Hepatocyte (in vitro differentiated cells): ENCODE measurements at regions not wholly inside any gene's neighbourhood (a gene's known extent, or its start where the extent isn't known, plus 50 kb on each side); places are given as distances from the start of the nearest gene placed in this dataset.

ENCODE experiments used
- DNase-seq: peaks from one replicate; pipeline ENCODE4 v3.0.0-alpha.2; 2016; ENCODE audit warnings: low spot score
- H2AFZ ChIP-seq: fragments of 200-600 bp; sonication (generic); 2 replicates; pipeline ENCODE4 v1.6.0; 2016; ENCODE audit warnings: antibody characterized with exemption, mild to moderate bottlenecking
- H3K27ac ChIP-seq: fragments of 200-600 bp; sonication (generic); 2 replicates; pipeline ENCODE4 v1.5.1; 2016; ENCODE audit warnings: mild to moderate bottlenecking
- H3K27me3 ChIP-seq: fragments of 200-600 bp; sonication (generic); 2 replicates; pipeline ENCODE4 v1.6.1; 2016
- H3K36me3 ChIP-seq: fragments of 200-600 bp; sonication (generic); replicated peaks from 2 replicates; pipeline ENCODE4 v1.5.1; 2016; ENCODE audit warnings: low read depth; ENCODE audit not compliant: insufficient read depth
- H3K4me1 ChIP-seq: fragments of 200-600 bp; sonication (generic); 2 replicates; pipeline ENCODE4 v1.5.1; 2016; ENCODE audit warnings: mild to moderate bottlenecking, moderate library complexity; ENCODE audit not compliant: insufficient read depth
- H3K4me2 ChIP-seq: fragments of 200-600 bp; sonication (generic); 2 replicates; pipeline ENCODE4 v1.6.0; 2016
- H3K4me3 ChIP-seq: fragments of 200-600 bp; sonication (generic); 2 replicates; pipeline ENCODE4 v1.5.1; 2016; ENCODE audit warnings: mild to moderate bottlenecking
- H3K79me2 ChIP-seq: fragments of 200-600 bp; sonication (generic); 2 replicates; pipeline ENCODE4 v1.6.0; 2017; ENCODE audit warnings: mild to moderate bottlenecking
- H3K9me2 ChIP-seq: fragments of 200-600 bp; sonication (generic); replicated peaks from 2 replicates; pipeline ENCODE4 v1.6.0; 2017; ENCODE audit warnings: mild to moderate bottlenecking; ENCODE audit not compliant: insufficient read depth
- H3K9me3 ChIP-seq: fragments of 200-600 bp; sonication (generic); 2 replicates; pipeline ENCODE4 v1.5.1; 2016; ENCODE audit warnings: low read depth, mild to moderate bottlenecking
- H4K20me1 ChIP-seq: fragments of 200-600 bp; sonication (generic); 2 replicates; pipeline ENCODE4 v1.6.0; 2016; ENCODE audit warnings: mild to moderate bottlenecking; ENCODE audit not compliant: insufficient read depth, poor library complexity, severe bottlenecking
- EZH2 ChIP-seq: fragments of 200-600 bp; sonication (generic); IDR thresholded peaks from 2 replicates; pipeline ENCODE4 v1.6.1; 2016; ENCODE audit warnings: antibody characterized with exemption, mild to moderate bottlenecking, borderline replicate concordance
- EZH2phosphoT487 ChIP-seq: fragments of 200-600 bp; sonication (generic); IDR thresholded peaks from one replicate; pipeline ENCODE4 v1.6.1; 2018; ENCODE audit warnings: antibody characterized with exemption, mild to moderate bottlenecking, low read depth, moderate library complexity; ENCODE audit not compliant: unreplicated experiment, severe bottlenecking
- WGBS: methylation state at CpG from one replicate; pipeline ENCODE4 v1.1.6; 2016; ENCODE audit warnings: low lambda C conversion rate; ENCODE audit errors: missing lambda C conversion rate; 5-methylcytosine and 5-hydroxymethylcytosine counted together
- TF ChIP-seq, protein P1 (sequence below): fragments of 200-600 bp; sonication (generic); IDR thresholded peaks from 2 replicates; pipeline ENCODE4 v1.5.1; 2016; ENCODE audit warnings: antibody characterized with exemption, mild to moderate bottlenecking; ENCODE audit not compliant: poor library complexity

DNA sequence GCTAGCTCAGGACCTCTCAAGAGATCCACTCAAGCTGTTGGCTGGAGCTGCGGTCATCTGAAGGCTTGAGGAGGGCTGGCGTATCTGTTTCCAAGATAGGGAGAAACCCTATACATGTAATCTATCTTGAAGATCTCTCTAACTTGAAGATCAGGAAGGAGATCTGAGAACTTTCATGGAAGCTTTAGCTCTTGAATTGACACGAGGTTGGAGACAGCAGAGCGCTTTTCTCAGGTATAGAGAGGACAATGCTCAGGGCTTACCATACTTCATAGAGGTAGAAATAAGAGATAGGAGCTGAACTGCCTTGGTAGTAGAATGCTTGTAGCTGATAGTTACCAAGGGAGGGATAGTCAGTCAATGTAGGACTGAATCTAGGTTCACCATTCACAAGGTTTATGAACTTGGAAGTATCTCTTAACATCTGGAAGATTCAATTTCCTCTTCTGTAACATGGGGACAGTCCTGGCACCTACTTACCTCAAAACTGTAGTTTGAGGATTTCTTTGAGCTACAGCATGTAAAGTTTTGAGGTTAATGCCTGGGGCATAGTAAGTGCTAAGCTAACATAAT, 267.0 kb upstream of the MAF start:
- Histone ChIP-seq H3K9me3 (no peaks in the 10 kb centered on the region), H3K9me2 (no peaks in the 10 kb centered on the region), H3K27ac (no peak overlapping the region), H3K4me2 (no peak overlapping the region), H4K20me1 (no peaks in the 10 kb centered on the region), H3K4me1 (no peaks in the 10 kb centered on the region), H2AFZ (no peak overlapping the region), H3K27me3 (no peaks in the 10 kb centered on the region), H3K79me2 (no peaks in the 10 kb centered on the region), H3K4me3 (no peak overlapping the region), H3K36me3 (no peaks in the 10 kb centered on the region)
- no peak for DNase-seq
- WGBS = 85% methylated on average over 4 of the region's 4 CpGs
- TF ChIP-seq EZH2 = no peak
- TF ChIP-seq, protein P1, sequence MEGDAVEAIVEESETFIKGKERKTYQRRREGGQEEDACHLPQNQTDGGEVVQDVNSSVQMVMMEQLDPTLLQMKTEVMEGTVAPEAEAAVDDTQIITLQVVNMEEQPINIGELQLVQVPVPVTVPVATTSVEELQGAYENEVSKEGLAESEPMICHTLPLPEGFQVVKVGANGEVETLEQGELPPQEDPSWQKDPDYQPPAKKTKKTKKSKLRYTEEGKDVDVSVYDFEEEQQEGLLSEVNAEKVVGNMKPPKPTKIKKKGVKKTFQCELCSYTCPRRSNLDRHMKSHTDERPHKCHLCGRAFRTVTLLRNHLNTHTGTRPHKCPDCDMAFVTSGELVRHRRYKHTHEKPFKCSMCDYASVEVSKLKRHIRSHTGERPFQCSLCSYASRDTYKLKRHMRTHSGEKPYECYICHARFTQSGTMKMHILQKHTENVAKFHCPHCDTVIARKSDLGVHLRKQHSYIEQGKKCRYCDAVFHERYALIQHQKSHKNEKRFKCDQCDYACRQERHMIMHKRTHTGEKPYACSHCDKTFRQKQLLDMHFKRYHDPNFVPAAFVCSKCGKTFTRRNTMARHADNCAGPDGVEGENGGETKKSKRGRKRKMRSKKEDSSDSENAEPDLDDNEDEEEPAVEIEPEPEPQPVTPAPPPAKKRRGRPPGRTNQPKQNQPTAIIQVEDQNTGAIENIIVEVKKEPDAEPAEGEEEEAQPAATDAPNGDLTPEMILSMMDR = no peak
- no peak for TF ChIP-seq EZH2phosphoT487

DNA sequence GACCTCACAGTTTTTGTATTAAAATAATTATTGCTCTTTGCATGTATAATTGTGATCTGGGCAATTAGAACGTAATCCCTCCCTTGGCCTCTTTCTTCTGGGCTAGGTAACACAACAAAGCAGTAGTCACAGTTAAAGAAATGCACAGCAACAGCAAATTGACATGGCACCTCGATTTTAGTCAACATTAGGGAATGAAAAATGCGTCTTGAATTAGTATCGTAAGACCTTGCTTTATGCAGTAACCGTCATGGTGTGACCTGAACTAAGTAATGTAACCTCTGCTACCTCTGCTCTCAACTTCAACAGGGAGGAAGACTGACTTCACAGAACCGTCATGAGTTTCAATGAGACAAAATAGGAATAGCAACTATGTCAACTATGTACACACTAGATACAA, 265.4 kb upstream of the MAF start:
- no peak overlapping the region for H3K4me3 ChIP-seq
- no peak overlapping the region for H2AFZ ChIP-seq
- no peaks in the 10 kb centered on the region for H3K9me3 ChIP-seq
- DNase-seq = no peak
- no peak overlapping the region for H3K27ac ChIP-seq
- 82% methylated on average over 6 of the region's 6 CpGs for WGBS
- no peaks in the 10 kb centered on the region for H3K27me3 ChIP-seq
- no peaks in the 10 kb centered on the region for H3K4me1 ChIP-seq
- TF ChIP-seq, protein P1 = no peak
- TF ChIP-seq EZH2 = no peak
- no peaks in the 10 kb centered on the region for H3K9me2 ChIP-seq
- no peak overlapping the region for H3K4me2 ChIP-seq
- no peaks in the 10 kb centered on the region for H3K79me2 ChIP-seq
- no peaks in the 10 kb centered on the region for H3K36me3 ChIP-seq
- H4K20me1 ChIP-seq = no peaks in the 10 kb centered on the region

DNA sequence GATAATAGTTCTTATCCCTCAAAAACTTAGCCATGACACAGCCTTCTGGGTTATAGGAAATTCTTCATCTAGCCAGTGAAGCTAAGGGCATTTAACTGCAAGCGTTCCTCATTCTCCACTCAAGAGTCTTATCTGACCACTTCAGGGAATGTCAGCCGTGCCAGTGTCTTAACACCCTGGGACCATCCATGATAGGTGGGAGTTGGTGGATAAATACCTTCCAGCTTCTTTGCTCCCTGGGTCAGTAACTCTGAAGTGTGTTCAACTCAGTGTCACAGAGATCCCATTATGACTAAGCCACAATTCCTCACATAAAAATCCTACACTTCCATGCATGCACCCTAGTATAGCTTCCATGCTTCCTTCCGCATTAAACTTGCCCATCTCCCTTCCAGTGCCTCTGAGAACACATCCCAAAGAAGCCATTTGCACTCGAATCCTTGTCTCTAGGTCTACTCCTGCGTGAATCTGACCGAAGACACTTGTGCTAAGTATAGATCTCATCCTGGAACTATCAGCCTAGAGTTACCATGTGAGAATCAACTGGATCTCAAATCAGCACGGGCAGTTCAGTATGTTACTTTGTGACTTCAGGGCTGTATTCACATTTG, 264.3 kb upstream of the MAF start:
- Histone ChIP-seq H3K79me2 (no peaks in the 10 kb centered on the region), H3K4me3 (no peak overlapping the region), H3K9me2 (no peaks in the 10 kb centered on the region), H3K4me2 (no peak overlapping the region), H2AFZ (no peak overlapping the region), H3K27me3 (no peaks in the 10 kb centered on the region), H4K20me1 (no peaks in the 10 kb centered on the region), H3K9me3 (no peaks in the 10 kb centered on the region), H3K4me1 (no peaks in the 10 kb centered on the region), H3K36me3 (no peaks in the 10 kb centered on the region), H3K27ac (no peak overlapping the region)
- no peak for DNase-seq
- WGBS = 96% methylated on average over 7 of the region's 7 CpGs
- TF ChIP-seq EZH2 (no peak), EZH2phosphoT487 (no peak)
- TF ChIP-seq, protein P1 = no peak
